Thyroid gland (tissue), 4 donors: ENCODE measurements at regions not wholly inside any gene's neighbourhood (a gene's known extent, or its start where the extent isn't known, plus 50 kb on each side); places are given as distances from the start of the nearest gene placed in this dataset.

Experiments
- CTCF ChIP-seq, 6 experiments: fragments of 200-600 bp in 3 of 6; fragments of 450-650 bp in 3 of 6; sonication (generic) in 3 of 6; IDR thresholded peaks; one replicate each; pipeline ENCODE4 v1.5.1; 2016 to 2019; ENCODE audit warnings: antibody characterized with exemption in 6 of 6, mild to moderate bottlenecking in 2 of 6, inconsistent platforms in 1 of 6, moderate library complexity in 1 of 6
- POLR2A ChIP-seq, 2 donors: fragments of 450-650 bp; IDR thresholded peaks; one replicate each; pipeline ENCODE4 v1.6.1; 2017; ENCODE audit warnings: antibody characterized with exemption in 2 of 2, mild to moderate bottlenecking in 2 of 2, moderate library complexity in 1 of 2

- TF ChIP-seq CTCF (IDR thresholded peaks at IDR 0.05) (no peak), POLR2A (IDR thresholded peaks at IDR 0.05) (no peak)
Measured at GRCh38 chr10:129169115-129169514, 297.9 kb upstream of the MGMT start.
